GM23338 (cell line): ENCODE measurements at regions not wholly inside any gene's neighbourhood (a gene's known extent, or its start where the extent isn't known, plus 50 kb on each side); places are given as distances from the start of the nearest gene placed in this dataset.
"Not testable (repeated sequence)": the region's sequence is repeated elsewhere in the genome, so short reads cannot be mapped to it uniquely, and the experiment has no call there.

ENCODE experiments used
- ATAC-seq: fragments of 200-7000 bp; cut with Tn5 transposase; 3 replicates; pipeline ENCODE4 v1.9.1; 2020
- DNase-seq: peaks from one replicate; pipeline ENCODE4 v3.0.0-alpha.2; 2015; ENCODE audit warnings: low spot score
- H2AFZ ChIP-seq: fragments of 200-600 bp; sonication (generic); 2 replicates; pipeline ENCODE4 v1.8.0; 2016; ENCODE audit warnings: antibody characterized with exemption, mild to moderate bottlenecking, moderate library complexity
- H3F3A ChIP-seq: fragments of 200-600 bp; sonication (generic); replicated peaks from 2 replicates; pipeline ENCODE4 v1.8.0; 2017; ENCODE audit warnings: antibody characterized with exemption, mixed run types, low read depth
- H3K27ac ChIP-seq: fragments of 200-600 bp; sonication (generic); 2 replicates; pipeline ENCODE4 v1.6.1; 2016; ENCODE audit warnings: low read depth
- H3K27me3 ChIP-seq: fragments of 200-600 bp; sonication (generic); 2 replicates; pipeline ENCODE4 v1.8.0; 2016; ENCODE audit warnings: mild to moderate bottlenecking, mixed run types, moderate library complexity; ENCODE audit not compliant: insufficient read depth
- H3K36me3 ChIP-seq: fragments of 200-600 bp; sonication (generic); 2 replicates; pipeline ENCODE4 v1.8.0; 2016; ENCODE audit warnings: mild to moderate bottlenecking; ENCODE audit not compliant: insufficient read depth
- H3K4me1 ChIP-seq: fragments of 200-600 bp; sonication (generic); 2 replicates; pipeline ENCODE4 v1.8.0; 2016; ENCODE audit warnings: mild to moderate bottlenecking, moderate library complexity; ENCODE audit not compliant: insufficient read depth
- H3K4me2 ChIP-seq: fragments of 200-600 bp; sonication (generic); 2 replicates; pipeline ENCODE4 v1.7.1; 2017; ENCODE audit warnings: mixed run types
- H3K4me3 ChIP-seq: fragments of 200-600 bp; sonication (generic); 2 replicates; pipeline ENCODE4 v1.6.1; 2016; ENCODE audit warnings: mixed run types
- H3K79me2 ChIP-seq: fragments of 200-600 bp; sonication (generic); replicated peaks from 2 replicates; pipeline ENCODE4 v1.8.0; 2017; ENCODE audit warnings: mild to moderate bottlenecking; ENCODE audit not compliant: insufficient read depth
- H3K9me2 ChIP-seq: fragments of 200-600 bp; sonication (generic); 2 replicates; pipeline ENCODE4 v1.8.0; 2017; ENCODE audit not compliant: insufficient read depth
- H4K20me1 ChIP-seq: fragments of 200-600 bp; sonication (generic); replicated peaks from 2 replicates; pipeline ENCODE4 v1.8.0; 2017; ENCODE audit warnings: mild to moderate bottlenecking; ENCODE audit not compliant: insufficient read depth
- H3K27ac Mint-ChIP-seq: 2 replicates; pipeline ENCODE4 v1.8.0; 2020; ENCODE audit warnings: inconsistent platforms, mild to moderate bottlenecking, moderate library complexity, mixed read lengths
- H3K27me3 Mint-ChIP-seq: 3 replicates; pipeline ENCODE4 v1.8.0; 2022; ENCODE audit warnings: low read depth, mild to moderate bottlenecking, moderate library complexity, mixed read lengths, inconsistent platforms; ENCODE audit not compliant: insufficient read depth, poor library complexity
- H3K36me3 Mint-ChIP-seq: 3 replicates; pipeline ENCODE4 v1.8.0; 2021; ENCODE audit warnings: low read depth, mild to moderate bottlenecking, inconsistent platforms, moderate library complexity, mixed read lengths
- H3K4me1 Mint-ChIP-seq: 3 replicates; pipeline ENCODE4 v1.8.0; 2020; ENCODE audit warnings: mild to moderate bottlenecking, inconsistent platforms, mixed read lengths
- H3K4me3 Mint-ChIP-seq: 3 replicates; pipeline ENCODE4 v1.8.0; 2021; ENCODE audit warnings: moderate library complexity, mild to moderate bottlenecking, inconsistent platforms, mixed read lengths
- H3K9me3 Mint-ChIP-seq: 3 replicates; pipeline ENCODE4 v1.8.0; 2020; ENCODE audit warnings: moderate library complexity, mild to moderate bottlenecking, inconsistent platforms, mixed read lengths
- CREB1 ChIP-seq: fragments of 250-450 bp; sonication (Bioruptor Pico); IDR thresholded peaks from 2 replicates; pipeline ENCODE4 v1.5.0; 2020; ENCODE audit warnings: low read depth, mild to moderate bottlenecking, moderate library complexity
- EZH2 ChIP-seq: fragments of 200-600 bp; sonication (generic); IDR thresholded peaks from one replicate; pipeline ENCODE4 v1.8.0; 2017; ENCODE audit warnings: antibody characterized with exemption, mild to moderate bottlenecking, low read depth; ENCODE audit not compliant: unreplicated experiment
- EZH2phosphoT487 ChIP-seq: fragments of 200-600 bp; sonication (generic); IDR thresholded peaks from one replicate; pipeline ENCODE4 v1.8.1; 2018; ENCODE audit warnings: antibody characterized with exemption; ENCODE audit not compliant: unreplicated experiment
- JUNB ChIP-seq: IDR thresholded peaks from one replicate; pipeline ENCODE4 v1.6.1; 2016; ENCODE audit warnings: antibody characterized with exemption; ENCODE audit not compliant: unreplicated experiment
- NANOG ChIP-seq: IDR thresholded peaks from 2 replicates; pipeline ENCODE4 v1.6.1; 2016; ENCODE audit warnings: antibody characterized with exemption, borderline replicate concordance
- POLR2AphosphoS5 ChIP-seq: IDR thresholded peaks from 2 replicates; pipeline ENCODE4 v1.6.1; 2016; ENCODE audit warnings: antibody characterized with exemption, low read depth
- STAT1 ChIP-seq: IDR thresholded peaks from one replicate; pipeline ENCODE4 v1.6.1; 2016; ENCODE audit warnings: antibody characterized with exemption; ENCODE audit not compliant: unreplicated experiment
- ZNF114 ChIP-seq: fragments of 250-450 bp; sonication (Bioruptor Pico); IDR thresholded peaks from 2 replicates; pipeline ENCODE4 v1.5.0; 2020; ENCODE audit warnings: mild to moderate bottlenecking, moderate library complexity
- ZNF331 ChIP-seq: fragments of 250-450 bp; sonication (Bioruptor Pico); IDR thresholded peaks from 2 replicates; pipeline ENCODE4 v1.5.0; 2020; ENCODE audit warnings: low read depth, mild to moderate bottlenecking, moderate library complexity
- TF ChIP-seq, protein P1 (sequence below), 2 experiments: fragments of 200-600 bp in 1 of 2; sonication (generic) in 1 of 2; conservative IDR thresholded peaks; 2 replicates each; pipeline versions ENCODE4 v1.5.1 to v1.6.1; 2016 to 2017; ENCODE audit warnings: antibody characterized with exemption in 2 of 2, low read depth in 2 of 2, mild to moderate bottlenecking in 2 of 2, moderate library complexity in 1 of 2
- TF ChIP-seq, protein P2 (sequence below): IDR thresholded peaks from one replicate; pipeline ENCODE4 v1.6.1; 2018; ENCODE audit warnings: antibody characterized with exemption; ENCODE audit not compliant: unreplicated experiment
- TF ChIP-seq, protein P3 (sequence below): IDR thresholded peaks from 2 replicates; pipeline ENCODE4 v1.6.1; 2016; ENCODE audit warnings: antibody characterized with exemption

DNA sequence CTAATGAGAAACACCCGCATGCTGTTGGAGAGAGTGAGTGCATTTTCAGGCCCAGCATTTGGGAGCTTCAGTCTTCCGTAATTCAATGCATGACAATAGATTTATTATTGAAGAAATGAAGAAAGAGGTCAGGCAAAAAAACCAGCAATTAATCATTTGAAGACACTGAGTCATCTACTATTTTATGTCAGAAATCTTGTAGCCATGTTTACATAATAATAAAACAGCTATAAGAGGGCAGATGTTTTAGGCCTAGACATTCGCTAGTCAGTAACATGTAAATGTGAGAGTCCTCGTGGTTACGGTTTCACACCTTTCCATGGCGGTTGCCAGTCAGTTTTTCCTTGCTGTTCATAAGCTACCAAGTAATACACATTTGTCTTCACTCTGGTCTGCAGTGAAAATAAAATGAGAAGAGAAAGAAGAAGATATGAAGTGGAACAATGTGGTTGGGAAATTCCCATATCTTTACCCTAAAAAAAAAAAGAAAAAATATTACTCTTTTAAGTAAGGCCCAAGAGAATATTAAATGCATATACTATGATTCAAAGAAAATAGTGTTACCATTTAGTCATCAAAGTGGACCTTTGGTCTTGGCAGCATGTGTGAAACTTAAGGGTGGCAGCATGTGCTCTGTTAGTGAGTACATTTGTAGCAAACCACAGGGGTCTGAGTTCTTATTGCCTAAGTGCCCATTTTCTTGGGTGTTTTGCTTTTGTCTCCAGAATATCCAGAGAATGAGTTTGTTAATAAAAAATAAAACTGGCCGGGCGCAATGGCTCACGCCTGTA, 140.5 kb upstream of the TBL1XR1 start (continued):
- no peak for TF ChIP-seq ZNF331 (CRISPR knock-in tag)
- TF ChIP-seq, protein P1, sequence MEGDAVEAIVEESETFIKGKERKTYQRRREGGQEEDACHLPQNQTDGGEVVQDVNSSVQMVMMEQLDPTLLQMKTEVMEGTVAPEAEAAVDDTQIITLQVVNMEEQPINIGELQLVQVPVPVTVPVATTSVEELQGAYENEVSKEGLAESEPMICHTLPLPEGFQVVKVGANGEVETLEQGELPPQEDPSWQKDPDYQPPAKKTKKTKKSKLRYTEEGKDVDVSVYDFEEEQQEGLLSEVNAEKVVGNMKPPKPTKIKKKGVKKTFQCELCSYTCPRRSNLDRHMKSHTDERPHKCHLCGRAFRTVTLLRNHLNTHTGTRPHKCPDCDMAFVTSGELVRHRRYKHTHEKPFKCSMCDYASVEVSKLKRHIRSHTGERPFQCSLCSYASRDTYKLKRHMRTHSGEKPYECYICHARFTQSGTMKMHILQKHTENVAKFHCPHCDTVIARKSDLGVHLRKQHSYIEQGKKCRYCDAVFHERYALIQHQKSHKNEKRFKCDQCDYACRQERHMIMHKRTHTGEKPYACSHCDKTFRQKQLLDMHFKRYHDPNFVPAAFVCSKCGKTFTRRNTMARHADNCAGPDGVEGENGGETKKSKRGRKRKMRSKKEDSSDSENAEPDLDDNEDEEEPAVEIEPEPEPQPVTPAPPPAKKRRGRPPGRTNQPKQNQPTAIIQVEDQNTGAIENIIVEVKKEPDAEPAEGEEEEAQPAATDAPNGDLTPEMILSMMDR (conservative IDR thresholded peaks at IDR 0.05; ENCODE audit: low read depth in 2 of 2): no peak
- no peak for TF ChIP-seq NANOG
- TF ChIP-seq JUNB: no peak
- TF ChIP-seq ZNF114 (CRISPR knock-in tag): no peak
- TF ChIP-seq POLR2AphosphoS5: no peak

DNA sequence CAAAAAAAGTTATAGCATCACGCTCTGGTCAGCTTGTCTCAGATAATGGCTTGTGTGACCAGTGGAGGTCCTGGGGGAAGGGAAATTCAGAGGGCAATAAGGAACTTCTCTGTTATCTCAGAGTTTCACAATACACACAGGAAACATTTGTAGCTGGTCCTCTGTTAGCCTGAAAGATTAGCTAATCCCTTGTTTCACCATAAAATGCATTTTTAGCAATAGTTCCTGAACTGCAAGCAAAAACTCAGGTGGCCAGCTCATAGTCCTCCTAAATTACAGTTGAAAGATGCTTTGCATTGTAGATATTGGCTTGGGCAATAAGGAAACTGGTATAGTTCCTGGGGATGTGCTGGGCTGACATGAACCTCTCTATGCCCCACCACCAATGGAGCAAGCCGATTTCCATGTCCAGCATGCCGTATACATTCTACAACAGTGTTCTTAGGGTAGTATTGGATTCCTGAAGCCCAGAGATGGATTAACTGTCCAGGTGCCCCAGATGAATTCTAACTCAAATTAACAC, 141.5 kb upstream of the TBL1XR1 start:
- H3K9me2 ChIP-seq: no peaks in the 10 kb centered on the region
- TF ChIP-seq NANOG (no peak), ZNF114 (CRISPR knock-in tag) (no peak), EZH2phosphoT487 (no peak), EZH2 (no peak), CREB1 (CRISPR knock-in tag) (no peak), POLR2AphosphoS5 (no peak), ZNF331 (CRISPR knock-in tag) (no peak), STAT1 (no peak)
- TF ChIP-seq, protein P2, sequence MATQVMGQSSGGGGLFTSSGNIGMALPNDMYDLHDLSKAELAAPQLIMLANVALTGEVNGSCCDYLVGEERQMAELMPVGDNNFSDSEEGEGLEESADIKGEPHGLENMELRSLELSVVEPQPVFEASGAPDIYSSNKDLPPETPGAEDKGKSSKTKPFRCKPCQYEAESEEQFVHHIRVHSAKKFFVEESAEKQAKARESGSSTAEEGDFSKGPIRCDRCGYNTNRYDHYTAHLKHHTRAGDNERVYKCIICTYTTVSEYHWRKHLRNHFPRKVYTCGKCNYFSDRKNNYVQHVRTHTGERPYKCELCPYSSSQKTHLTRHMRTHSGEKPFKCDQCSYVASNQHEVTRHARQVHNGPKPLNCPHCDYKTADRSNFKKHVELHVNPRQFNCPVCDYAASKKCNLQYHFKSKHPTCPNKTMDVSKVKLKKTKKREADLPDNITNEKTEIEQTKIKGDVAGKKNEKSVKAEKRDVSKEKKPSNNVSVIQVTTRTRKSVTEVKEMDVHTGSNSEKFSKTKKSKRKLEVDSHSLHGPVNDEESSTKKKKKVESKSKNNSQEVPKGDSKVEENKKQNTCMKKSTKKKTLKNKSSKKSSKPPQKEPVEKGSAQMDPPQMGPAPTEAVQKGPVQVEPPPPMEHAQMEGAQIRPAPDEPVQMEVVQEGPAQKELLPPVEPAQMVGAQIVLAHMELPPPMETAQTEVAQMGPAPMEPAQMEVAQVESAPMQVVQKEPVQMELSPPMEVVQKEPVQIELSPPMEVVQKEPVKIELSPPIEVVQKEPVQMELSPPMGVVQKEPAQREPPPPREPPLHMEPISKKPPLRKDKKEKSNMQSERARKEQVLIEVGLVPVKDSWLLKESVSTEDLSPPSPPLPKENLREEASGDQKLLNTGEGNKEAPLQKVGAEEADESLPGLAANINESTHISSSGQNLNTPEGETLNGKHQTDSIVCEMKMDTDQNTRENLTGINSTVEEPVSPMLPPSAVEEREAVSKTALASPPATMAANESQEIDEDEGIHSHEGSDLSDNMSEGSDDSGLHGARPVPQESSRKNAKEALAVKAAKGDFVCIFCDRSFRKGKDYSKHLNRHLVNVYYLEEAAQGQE: no peak
- TF ChIP-seq, protein P3, sequence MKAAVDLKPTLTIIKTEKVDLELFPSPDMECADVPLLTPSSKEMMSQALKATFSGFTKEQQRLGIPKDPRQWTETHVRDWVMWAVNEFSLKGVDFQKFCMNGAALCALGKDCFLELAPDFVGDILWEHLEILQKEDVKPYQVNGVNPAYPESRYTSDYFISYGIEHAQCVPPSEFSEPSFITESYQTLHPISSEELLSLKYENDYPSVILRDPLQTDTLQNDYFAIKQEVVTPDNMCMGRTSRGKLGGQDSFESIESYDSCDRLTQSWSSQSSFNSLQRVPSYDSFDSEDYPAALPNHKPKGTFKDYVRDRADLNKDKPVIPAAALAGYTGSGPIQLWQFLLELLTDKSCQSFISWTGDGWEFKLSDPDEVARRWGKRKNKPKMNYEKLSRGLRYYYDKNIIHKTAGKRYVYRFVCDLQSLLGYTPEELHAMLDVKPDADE: no peak
- TF ChIP-seq, protein P1 (conservative IDR thresholded peaks at IDR 0.05; ENCODE audit: low read depth in 2 of 2): no peak
- DNase-seq (no peak), ATAC-seq (no peak)
- Mint-ChIP-seq H3K27me3 (peaks cover 21% of the 10 kb centered on the region), H3K4me3 (no peak overlapping the region), H3K4me1 (no peaks in the 10 kb centered on the region), H3K9me3 (no peaks in the 10 kb centered on the region), H3K27ac (no peak overlapping the region), H3K36me3 (no peaks in the 10 kb centered on the region)
- no peaks in the 10 kb centered on the region for H3F3A ChIP-seq
- no peak overlapping the region for H3K27ac ChIP-seq
- H3K4me1 ChIP-seq: no peaks in the 10 kb centered on the region
- H4K20me1 ChIP-seq: no peaks in the 10 kb centered on the region; the same call in 1 of the 2 replicates
- H3K4me2 ChIP-seq: no peak overlapping the region
- no peaks in the 10 kb centered on the region for H3K36me3 ChIP-seq
- H3K4me3 ChIP-seq: no peak overlapping the region
- H3K27me3 ChIP-seq: peaks cover 28% of the 10 kb centered on the region
- H3K79me2 ChIP-seq: no peaks in the 10 kb centered on the region
- H2AFZ ChIP-seq: no peak overlapping the region

DNA sequence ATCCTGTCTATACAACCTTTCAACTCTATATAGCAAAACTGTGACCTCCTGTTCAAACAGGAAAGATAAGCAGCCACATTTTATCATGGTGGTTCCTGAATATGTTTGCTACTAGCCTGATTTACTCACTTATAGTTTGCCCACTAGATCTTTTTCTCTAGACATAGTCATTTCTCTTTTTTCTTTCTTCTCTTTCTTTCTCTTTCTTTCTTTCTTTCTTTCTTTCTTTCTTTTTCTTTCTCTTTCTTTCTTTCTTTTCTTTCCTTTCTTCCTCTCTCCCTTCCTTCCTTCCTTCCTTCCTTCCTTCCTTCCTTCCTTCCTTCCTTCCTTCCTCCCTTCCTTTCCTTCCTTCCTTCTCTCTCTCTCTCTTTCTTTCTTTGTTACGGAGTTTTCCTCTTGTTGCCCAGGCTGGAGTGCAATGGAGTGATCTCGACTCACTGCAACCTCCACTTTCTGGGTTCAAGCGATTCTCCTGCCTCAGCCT, 142.0 kb upstream of the TBL1XR1 start:
- H3K27ac ChIP-seq, H3K36me3 ChIP-seq, H3F3A ChIP-seq, H2AFZ ChIP-seq, H3K4me1 ChIP-seq, ATAC-seq, H3K9me3 Mint-ChIP-seq, H3K9me2 ChIP-seq, H3K27ac Mint-ChIP-seq, H4K20me1 ChIP-seq, H3K36me3 Mint-ChIP-seq, DNase-seq, H3K4me3 ChIP-seq, H3K4me3 Mint-ChIP-seq, H3K79me2 ChIP-seq, H3K4me1 Mint-ChIP-seq, H3K4me2 ChIP-seq: not testable (repeated sequence)
- H3K27me3 Mint-ChIP-seq: peaks cover 26% of the 10 kb centered on the region
- H3K27me3 ChIP-seq: peaks cover 33% of the 10 kb centered on the region
